Neutrophil (primary cell): ENCODE measurements at regions not wholly inside any gene's neighbourhood (a gene's known extent, or its start where the extent isn't known, plus 50 kb on each side); places are given as distances from the start of the nearest gene placed in this dataset.

Experiments used
- H3K27ac ChIP-seq: fragments of 200-600 bp; sonication (generic); 2 replicates; pipeline ENCODE4 v1.5.1; 2016; ENCODE audit warnings: mild to moderate bottlenecking, moderate library complexity
- H3K27me3 ChIP-seq: fragments of 200-600 bp; sonication (generic); 2 replicates; pipeline ENCODE4 v1.6.0; 2016; ENCODE audit warnings: mild to moderate bottlenecking
- H3K36me3 ChIP-seq: fragments of 200-600 bp; sonication (generic); 2 replicates; pipeline ENCODE4 v1.5.1; 2017
- H3K4me1 ChIP-seq, 2 experiments: fragments of 200-600 bp in 1 of 2; sonication (generic) in 1 of 2; 1 replicate in 1 of 2; 2 replicates in 1 of 2; pipeline versions ENCODE4 v1.5.1 to v1.6.1; 2013 to 2016; ENCODE audit warnings: low read depth in 1 of 2, low read length in 1 of 2, mild to moderate bottlenecking in 1 of 2, moderate library complexity in 1 of 2; ENCODE audit not compliant: control insufficient read depth in 1 of 2, insufficient read depth in 1 of 2
- H3K4me3 ChIP-seq, 2 experiments: fragments of 200-600 bp in 1 of 2; sonication (generic) in 1 of 2; 1 replicate in 1 of 2; 2 replicates in 1 of 2; pipeline ENCODE4 v1.5.1; 2013 to 2016; ENCODE audit warnings: low read depth in 1 of 2, low read length in 1 of 2, mild to moderate bottlenecking in 1 of 2, moderate library complexity in 1 of 2
- H3K9me3 ChIP-seq: fragments of 200-600 bp; sonication (generic); 2 replicates; pipeline ENCODE4 v1.5.1; 2016
- TF ChIP-seq, protein P1 (sequence below): fragments of 200-600 bp; sonication (generic); IDR thresholded peaks from 2 replicates; pipeline ENCODE4 v1.5.1; 2016; ENCODE audit warnings: antibody characterized with exemption

DNA sequence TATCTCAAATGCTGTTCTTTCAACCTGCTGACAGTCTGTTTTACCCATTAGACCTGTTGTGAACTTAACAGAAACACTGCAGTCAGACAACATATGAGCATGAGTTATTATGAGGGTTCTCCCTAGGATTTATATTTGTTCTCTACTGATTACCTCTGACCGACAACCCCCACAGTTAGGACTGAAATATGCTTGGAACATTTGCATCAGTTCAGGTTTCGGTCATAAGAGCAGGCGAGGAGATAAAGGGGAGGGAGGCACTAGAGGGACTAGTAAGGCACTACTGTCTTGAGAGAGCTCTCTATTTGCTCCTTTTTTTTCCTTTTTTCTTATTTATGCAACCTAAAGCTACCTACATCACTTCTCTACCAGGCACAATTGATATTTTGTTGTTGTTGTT lies 133.2 kb upstream of the REG3G start:
- Histone ChIP-seq H3K27me3 (no peaks in the 10 kb centered on the region), H3K4me1 (no peaks in the 10 kb centered on the region), H3K36me3 (no peaks in the 10 kb centered on the region), H3K4me3 (no peak overlapping the region), H3K9me3 (no peaks in the 10 kb centered on the region), H3K27ac (no peak overlapping the region)
- TF ChIP-seq, protein P1, sequence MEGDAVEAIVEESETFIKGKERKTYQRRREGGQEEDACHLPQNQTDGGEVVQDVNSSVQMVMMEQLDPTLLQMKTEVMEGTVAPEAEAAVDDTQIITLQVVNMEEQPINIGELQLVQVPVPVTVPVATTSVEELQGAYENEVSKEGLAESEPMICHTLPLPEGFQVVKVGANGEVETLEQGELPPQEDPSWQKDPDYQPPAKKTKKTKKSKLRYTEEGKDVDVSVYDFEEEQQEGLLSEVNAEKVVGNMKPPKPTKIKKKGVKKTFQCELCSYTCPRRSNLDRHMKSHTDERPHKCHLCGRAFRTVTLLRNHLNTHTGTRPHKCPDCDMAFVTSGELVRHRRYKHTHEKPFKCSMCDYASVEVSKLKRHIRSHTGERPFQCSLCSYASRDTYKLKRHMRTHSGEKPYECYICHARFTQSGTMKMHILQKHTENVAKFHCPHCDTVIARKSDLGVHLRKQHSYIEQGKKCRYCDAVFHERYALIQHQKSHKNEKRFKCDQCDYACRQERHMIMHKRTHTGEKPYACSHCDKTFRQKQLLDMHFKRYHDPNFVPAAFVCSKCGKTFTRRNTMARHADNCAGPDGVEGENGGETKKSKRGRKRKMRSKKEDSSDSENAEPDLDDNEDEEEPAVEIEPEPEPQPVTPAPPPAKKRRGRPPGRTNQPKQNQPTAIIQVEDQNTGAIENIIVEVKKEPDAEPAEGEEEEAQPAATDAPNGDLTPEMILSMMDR, result no peak

DNA sequence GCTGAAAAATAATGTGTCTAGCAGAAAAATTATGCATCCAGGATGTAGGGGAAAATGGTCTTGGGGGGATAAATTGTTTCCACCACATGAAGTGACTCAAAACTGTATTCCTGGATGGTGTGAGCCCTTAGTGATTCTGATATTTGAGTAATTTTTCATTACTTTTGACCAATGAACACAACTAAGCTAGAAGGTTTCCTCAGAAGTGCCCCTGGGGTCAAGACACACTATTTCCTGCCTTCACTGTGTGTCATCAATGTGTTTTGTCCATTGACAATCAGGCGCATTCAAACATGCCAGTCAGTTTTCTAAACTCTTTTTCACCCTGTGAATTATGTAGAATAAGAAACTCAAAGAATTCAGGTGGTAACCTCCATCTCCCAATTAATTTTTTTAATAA lies 130.5 kb upstream of the REG3G start:
- no peaks in the 10 kb centered on the region for H3K4me1 ChIP-seq
- no peaks in the 10 kb centered on the region for H3K9me3 ChIP-seq
- H3K36me3 ChIP-seq, result no peaks in the 10 kb centered on the region
- H3K27ac ChIP-seq, result no peak overlapping the region
- no peaks in the 10 kb centered on the region for H3K27me3 ChIP-seq
- TF ChIP-seq, protein P1, result no peak
- H3K4me3 ChIP-seq, result no peak overlapping the region

DNA sequence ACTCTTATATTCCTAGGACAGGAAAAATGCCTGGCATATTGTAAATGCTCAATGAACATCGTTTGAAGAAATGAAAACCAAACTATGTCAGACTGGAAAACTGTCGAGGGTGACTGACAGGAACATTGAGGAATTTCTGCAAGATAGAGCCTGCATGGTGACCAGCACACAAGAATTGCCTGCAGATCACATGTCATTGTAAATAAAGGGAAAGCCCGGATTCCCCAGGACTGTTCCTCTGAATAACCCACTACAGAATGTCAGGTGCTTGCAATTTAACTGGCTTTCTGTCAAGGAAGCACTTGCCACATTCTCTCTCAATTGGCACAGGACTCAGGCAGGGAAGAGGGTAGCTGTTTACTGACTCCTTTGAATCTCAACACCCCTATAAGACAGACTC lies 129.0 kb upstream of the REG3G start:
- Histone ChIP-seq H3K27ac (no peak overlapping the region), H3K36me3 (no peaks in the 10 kb centered on the region), H3K4me1 (no peaks in the 10 kb centered on the region), H3K9me3 (no peaks in the 10 kb centered on the region), H3K4me3 (no peak overlapping the region), H3K27me3 (no peaks in the 10 kb centered on the region)
- TF ChIP-seq, protein P1, result no peak

DNA sequence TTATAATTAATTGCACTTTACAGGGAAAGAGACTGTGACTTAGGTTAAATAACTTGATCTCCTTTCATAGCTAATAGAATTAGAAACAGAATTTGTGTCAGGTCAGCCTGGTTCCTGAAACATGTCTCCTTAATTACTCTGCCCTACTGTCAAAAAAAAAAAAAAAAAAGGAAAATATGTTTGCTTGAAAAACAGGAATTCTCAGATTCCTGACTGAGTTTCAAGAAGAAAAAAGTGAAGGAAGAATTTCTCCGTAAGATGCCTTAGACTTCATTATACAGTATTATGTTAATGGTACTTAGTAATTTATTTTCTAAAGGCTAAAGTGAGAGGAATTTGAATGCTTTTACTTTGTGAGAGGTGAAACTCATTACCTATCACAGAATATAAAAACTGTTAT lies 118.4 kb upstream of the REG3G start:
- Histone ChIP-seq H3K27ac (no peak overlapping the region), H3K36me3 (no peaks in the 10 kb centered on the region), H3K4me3 (no peak overlapping the region), H3K27me3 (no peaks in the 10 kb centered on the region), H3K9me3 (no peaks in the 10 kb centered on the region), H3K4me1 (no peaks in the 10 kb centered on the region)
- TF ChIP-seq, protein P1, result no peak

DNA sequence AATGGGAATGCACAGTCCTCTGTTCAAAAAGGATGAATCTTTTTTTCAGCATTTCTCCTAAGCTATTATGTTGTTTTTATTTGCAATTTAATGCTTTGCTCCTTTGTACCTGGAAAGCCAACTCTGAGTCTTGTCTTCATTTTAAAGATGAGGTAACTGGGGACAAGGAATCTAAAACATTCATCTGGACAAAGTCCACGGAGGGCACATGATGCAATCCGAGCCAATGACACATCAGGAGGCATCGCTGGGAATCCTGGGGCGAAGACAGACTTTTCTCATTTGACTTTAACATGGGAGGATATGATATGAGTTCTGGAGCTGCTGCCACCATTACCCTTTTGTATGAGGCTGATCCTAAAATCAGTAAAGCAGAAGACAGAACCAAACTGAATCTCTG lies 116.5 kb upstream of the REG3G start:
- Histone ChIP-seq H3K27ac (no peak overlapping the region), H3K4me3 (no peak overlapping the region), H3K36me3 (no peaks in the 10 kb centered on the region), H3K4me1 (no peaks in the 10 kb centered on the region), H3K27me3 (no peaks in the 10 kb centered on the region), H3K9me3 (no peaks in the 10 kb centered on the region)
- TF ChIP-seq, protein P1, result no peak

DNA sequence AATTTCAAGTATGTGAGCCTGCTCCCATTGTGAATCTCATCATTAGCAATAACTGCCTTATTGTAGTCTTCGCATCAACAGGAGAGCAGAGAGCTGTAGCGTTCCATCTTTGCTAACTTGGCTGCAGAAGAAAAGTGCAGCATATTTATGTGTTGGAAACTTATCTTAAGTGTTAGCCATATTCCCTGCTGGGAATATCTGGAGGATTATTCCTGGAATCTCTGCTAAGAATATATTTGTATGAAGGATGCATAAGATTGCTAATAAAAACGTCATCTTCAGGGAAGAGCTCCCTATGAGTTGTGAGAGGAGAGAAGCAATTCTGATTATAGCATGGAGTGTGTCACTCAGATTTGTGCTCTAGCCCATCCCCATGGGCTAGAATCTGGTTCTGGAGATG lies 115.1 kb upstream of the REG3G start:
- Histone ChIP-seq H3K27me3 (no peaks in the 10 kb centered on the region), H3K27ac (no peak overlapping the region), H3K9me3 (no peaks in the 10 kb centered on the region), H3K4me3 (no peak overlapping the region), H3K36me3 (no peaks in the 10 kb centered on the region), H3K4me1 (no peaks in the 10 kb centered on the region)
- TF ChIP-seq, protein P1, result no peak
